ENCODE measurements at regions not wholly inside any gene's neighbourhood (a gene's known extent, or its start where the extent isn't known, plus 50 kb on each side); places are given as distances from the start of the nearest gene placed in this dataset.
A peak's percentile ranks its signal among the peaks of the same experiment; 100 is the strongest.

DNA sequence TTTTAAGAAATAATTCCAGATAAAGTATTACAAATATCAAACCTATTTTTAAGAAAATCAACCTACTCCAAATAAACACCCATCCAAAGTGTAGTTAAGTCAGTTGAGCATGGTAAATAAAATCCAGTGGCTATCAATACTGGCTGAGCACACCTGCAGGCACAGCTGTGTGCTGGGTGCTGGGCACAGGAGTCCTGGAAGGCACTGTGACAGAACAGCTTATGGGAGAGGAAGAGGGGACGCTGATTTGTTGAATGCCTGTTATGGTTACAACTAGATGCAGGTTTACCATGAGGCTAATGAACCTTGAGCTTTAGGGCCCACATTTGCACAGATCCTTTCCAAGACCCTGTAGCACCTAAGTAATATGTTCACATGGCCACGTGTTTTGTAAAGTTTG lies 202.7 kb downstream of the MTX2 start:
- peak; percentile 29 for DNase-seq

DNA sequence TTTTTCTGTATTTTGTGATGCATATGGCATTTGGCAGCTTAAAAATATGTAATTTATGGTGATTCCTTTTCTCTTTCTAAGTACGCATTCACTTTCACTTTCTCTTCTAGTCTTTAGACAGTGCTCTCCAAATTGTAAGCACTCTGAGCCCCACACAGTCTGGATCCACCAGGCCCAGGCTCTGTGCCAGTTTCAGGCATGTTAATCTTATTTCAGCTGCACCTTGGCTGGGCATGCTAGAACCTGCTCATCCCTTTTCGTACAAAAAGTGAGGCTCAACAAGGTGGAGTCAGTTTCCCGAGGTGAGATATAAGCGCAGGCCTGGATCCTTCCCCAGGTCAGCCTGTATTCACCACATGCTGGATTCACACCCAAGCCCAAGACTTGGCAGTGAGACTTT lies 203.9 kb downstream of the MTX2 start:
- DNase-seq: peak; percentile 86

DNA sequence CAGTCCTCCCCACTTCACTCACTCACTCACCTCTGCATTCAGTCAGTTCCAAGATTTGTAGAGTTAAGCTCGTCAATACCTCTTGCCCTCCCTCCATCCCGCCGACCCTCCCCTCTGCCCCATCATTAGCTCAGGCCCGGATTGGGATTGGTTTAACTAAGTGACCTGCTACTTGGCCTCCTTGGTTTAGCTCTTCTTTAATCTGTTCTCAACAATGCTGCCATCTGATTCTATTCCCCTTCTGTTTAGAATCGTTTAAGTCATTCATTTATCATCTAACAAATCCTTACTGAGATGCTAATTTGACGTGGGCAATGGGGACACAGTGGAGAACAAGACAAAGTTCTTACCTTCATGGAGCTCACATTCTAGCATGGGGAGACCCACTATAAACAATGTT lies 204.6 kb downstream of the MTX2 start:
- no peak for DNase-seq

DNA sequence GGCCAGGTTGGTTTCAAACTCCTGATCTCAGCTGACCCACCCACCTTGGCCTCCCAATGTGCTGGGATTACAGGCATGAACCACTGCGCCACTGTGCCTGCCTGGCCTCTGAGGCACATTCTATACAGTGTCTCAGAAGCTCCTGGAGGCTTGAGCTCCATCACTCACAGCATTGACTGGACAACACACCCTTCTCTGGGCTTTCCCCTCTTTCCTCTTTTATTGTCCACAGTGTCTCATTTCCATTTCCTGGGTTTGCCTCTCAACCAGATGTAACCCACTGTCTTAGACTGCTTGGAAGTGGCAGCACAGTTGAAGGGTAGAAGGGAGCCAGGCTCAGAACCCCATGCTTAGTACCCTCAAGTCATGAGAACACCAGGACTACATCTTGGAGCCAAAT lies 208.1 kb downstream of the MTX2 start:
- no peak for DNase-seq

DNA sequence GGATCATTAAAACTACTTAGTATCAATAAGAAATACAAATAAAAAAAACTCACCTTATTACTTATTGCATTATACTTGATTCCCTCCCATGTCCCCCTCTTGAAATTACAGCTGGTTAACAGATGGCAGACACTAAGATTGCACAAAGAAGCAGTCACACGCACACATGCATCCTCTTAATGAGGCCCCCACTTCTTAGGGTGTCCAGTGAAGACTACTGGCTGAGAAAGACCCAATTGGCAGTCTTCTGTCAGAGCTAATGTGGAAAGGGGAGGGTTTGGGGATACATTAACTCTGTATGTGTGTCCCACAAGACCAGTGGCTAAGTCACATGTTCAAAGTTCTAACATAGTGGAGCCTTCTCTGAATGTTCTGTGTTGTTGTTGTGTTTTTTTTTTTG lies 210.7 kb downstream of the MTX2 start:
- peak; percentile 45 for DNase-seq

DNA sequence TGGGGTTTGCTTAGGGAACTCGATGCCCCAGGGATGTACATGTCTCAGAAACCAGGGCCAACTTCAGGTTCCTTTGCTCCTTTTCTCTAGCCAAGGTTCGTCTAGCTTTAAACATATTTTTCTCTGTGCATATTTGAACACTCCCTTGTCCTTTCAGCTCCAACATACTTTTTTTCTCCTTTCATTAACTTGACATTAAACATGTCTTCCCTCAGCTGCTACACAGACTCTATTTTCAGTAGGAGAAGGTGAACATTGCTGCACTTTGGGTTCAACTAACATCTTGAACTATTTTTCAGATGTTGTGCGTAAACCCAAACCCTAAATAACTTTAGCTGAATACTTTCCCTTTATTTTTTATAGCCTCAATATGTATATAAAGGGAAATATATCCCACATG lies 212.9 kb downstream of the MTX2 start:
- DNase-seq: no peak

DNA sequence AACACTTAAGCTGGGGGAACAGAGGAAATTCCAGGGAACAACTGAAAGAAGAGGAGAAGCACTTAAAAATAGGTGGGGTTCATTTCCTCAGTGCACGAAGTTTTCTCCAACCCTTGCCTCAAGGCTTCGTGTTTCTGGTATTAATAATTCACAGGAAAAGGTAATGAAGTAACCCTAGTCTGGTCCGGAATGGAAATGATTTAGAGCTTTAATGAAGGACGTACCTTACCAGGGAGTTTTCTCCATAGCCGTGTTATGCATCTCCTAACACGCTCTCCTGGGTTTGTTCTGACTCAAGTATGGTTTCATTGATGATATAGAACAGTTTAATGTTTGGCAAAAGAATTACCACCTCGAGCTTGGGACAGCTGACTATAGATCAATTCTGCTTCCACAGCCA lies 214.2 kb downstream of the MTX2 start:
- DNase-seq: no peak

DNA sequence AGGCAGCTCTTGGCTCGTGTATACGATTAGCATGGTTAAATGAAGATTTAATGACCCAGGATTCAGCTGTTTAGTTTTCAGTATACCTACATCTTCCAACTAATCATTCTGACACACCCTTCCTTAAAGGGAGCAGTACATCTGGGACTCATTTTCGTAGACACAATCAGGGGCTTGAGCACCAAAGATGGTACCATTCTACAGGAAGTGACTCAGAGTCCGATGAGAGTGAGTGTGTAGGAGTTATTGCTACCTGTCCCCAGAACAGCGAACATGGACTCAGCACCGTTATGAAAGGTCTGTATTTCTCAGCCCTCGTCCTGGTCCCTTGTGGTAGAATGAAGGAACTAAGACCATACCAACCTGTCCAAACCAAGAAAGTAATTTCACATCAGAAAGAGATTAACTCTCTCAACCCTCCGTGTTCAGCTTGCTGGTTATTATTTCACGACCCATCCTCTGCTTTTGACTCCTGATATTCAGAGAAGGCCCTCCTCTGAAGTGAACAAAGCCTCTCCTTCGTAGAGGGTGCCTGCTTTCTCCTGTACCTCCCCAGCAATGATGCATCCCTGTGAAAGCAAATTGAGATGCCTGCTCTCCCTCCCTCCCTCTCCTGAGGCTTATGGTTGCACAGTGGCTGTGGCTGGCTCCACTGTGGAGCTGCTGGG lies 214.8 kb downstream of the MTX2 start:
- no peak for DNase-seq

DNA sequence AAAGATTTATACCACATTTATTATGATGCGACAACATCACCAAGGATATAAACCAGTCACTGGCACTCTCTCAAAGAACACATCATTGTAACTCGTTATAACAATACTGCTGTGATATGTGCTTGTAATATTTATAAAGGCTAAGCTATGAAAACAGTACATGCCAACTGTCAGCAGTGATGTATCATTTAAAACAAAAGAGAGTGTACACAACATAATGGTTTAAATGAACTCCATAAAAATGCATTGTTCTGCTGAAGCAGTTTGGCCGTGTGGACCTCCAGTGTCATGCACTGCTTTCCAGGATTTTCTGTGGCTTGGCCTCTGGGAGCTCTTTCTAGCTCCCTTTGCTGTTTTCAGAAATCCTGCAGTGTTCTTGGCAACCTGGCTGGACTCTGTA lies 215.6 kb downstream of the MTX2 start:
- DNase-seq: peak; percentile 74

DNA sequence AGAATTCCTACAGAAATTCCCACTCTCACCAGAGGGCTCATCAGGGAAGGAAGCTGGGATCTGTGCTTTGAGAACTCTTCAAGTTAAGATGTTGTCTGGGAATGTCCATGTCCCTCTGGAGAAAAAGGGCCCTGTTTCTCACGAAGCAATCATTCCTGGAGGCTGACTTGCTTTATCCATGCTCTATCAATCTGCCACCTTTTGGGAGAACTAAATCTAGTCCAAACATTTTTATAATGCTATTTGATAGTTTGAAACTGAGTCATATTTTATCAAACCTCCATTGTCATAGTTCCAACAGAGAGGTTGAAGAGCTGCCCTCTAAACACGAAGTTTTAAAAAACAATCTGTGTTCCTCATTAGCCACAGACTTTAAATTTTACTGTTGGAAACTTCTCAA lies 219.2 kb downstream of the MTX2 start:
- no peak for DNase-seq

DNA sequence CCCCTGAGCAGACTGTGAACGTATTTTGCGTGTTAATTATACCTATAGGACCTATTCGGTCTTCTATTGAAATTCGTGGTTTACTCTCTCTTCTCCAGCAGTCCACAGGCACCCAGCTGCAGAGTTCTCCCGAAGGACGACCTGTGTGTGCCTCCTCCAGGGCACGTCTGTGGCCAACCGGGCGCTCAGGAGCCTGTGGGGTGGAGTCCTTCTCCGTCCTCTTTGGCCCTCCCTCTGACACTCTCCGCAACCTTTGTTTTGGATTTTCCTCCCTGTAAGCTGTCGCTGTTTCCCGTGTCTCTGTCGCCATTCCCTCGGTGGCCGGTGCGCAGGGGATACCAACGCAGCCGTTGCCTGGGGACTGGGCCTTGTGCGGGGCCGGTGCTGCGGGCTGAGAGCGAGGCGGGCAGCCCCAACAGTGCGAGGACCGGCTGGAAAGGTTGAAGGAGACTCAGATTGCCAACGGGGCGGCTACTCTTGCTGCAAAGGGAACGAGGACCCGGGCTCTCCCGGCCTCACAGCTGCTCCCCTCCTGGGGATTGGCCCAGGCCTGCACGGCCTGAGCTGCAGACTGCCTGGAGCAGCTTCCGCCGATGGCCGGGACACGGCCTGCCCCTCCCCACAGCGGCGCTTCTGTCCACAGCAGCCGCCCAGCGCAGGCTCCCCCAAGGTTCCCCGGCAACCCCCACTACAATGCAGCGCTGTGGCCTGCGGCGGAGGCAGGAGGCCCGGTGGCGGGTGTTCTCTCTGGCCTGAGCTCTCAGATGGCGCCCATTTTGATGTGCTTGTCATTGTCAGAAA lies 221.0 kb downstream of the MTX2 start:
- no peak for DNase-seq

DNA sequence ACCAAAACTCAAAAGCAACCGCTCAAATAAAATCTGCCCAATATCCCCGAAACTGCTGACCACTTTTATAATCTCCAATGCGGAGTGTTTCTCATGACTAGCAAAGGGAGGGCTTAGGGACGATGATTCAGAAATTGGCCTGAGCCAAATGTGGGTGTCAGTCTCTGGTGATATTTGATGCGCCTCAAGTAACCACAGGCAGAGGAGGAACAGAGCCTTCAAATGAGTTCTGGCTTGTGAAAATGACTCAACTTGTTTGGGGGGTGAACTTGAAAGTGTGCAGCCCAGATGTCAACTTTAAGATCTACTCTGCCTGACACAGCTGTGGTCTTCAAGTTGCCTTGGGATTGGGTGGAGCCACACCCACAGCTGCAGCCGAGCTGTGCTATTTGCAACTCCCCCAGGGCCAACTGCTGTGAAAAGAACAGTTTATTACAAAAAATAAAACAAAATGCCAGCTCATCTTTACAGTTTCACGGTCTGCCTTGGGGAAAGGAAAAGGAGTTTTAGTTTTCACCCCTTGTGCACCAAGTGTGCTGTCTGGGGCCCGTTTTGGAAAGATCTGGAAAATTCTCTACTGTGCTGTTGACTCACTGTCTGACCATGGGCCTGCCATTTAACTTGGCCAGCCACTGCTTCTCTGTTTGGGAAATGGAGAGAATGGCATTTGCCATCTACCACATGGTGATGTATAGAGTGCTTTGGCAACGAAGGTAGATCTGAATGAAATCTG lies 222.1 kb downstream of the MTX2 start:
- DNase-seq: no peak

DNA sequence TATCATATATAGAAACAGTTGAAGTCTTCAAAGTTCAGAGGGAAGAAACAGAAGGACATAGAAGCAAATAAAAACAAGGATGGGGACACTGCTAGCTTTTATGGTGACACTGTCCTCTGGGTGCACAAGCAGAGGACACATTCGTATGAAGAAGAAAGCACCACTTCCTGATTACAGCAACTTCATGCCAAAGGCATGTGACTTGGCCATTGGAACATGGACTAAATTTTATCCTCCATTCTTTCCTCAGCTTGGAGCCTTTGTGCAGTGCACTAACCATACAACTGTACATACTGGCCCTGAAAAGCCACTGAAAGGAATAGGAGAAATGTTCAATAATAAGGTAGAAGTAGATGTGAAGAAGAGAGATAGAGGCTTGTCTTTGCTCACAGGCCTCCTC lies 223.3 kb downstream of the MTX2 start:
- DNase-seq: no peak

DNA sequence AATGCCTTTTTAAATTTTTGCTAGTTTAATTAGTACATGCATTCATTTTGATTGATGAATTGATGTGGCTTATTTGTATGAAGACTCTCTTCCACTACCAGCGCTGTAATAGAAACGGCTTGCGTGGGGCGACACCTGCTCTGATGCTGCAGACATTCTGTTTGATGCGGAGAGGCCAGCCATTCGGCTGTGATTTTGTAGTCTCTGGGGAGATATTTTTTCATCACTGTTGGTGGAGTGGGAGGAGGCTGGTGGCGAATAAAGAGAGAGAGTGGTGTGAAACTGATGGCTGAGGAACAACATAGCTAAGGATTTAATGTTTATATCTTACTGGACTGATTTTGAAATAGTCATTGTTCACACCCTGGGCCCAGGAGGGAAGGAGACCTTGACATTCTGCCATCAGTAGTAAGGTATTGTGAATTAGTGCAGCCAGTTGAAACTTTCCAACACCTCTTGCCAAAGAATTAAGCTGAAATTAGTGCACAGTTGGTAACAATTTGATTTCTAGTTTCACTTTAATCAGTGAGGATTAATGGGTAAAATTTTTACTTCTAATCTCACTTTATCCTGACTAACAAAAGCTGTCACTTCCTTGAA lies 224.1 kb downstream of the MTX2 start:
- DNase-seq: peak; percentile 66

DNA sequence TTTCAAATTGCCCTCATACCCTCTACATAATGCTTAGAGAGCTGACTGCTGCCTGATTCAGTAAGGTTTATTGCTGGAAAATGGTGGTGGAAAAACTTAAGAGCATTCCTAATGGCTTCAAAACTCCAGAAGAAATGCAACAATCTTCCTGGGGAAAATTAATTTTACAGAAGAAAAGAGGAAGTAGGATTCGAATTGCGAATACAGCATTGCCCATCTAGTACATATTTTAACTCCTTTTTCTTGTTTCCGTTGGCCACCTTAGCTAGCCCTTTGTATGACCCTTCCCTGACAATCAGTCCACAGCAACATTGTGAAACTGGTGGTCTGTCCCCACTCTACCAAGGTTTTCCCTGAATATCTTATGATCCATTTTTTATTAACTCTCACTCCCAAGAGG lies 224.7 kb downstream of the MTX2 start:
- no peak for DNase-seq

DNA sequence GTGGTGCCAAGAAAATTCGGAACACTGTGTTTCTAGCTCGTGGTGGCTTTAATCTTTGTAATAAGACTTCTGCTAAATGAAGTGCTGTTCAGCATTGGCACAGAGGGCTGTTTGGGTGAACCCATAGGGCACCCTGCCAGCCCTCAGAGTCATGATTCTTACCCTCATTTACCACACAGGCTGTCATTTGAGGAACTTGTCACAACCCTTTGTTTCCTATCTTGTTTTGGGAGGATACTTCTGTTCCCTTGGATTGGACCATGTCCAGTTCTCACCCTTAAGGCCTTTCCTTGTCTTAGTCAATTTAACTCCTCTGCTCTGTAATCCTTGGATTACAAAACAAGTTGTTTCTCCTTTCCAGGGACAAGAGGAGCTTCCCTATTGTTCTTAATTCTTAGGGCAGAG lies 225.7 kb downstream of the MTX2 start:
- peak; percentile 20 for DNase-seq

DNA sequence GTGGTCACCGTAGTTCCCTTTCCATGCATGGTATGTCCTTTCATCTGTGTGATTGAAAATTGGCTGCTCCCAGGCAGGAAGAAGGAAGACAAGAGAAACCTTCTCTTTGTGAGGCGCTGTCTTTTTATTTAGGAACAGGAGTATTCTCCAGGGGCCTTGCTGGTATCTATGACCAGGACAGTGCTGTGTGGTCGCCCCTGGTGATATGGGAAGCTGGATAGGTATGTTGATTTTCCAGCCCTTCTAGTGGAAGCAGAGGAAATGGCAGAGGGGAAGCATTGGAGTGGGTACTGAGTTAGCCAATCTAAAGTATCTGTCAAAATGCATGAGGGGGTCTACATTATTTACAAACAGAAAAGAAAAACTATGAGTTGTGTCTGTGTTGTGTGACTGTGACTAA lies 226.6 kb downstream of the MTX2 start:
- peak; percentile 7 for DNase-seq

DNA sequence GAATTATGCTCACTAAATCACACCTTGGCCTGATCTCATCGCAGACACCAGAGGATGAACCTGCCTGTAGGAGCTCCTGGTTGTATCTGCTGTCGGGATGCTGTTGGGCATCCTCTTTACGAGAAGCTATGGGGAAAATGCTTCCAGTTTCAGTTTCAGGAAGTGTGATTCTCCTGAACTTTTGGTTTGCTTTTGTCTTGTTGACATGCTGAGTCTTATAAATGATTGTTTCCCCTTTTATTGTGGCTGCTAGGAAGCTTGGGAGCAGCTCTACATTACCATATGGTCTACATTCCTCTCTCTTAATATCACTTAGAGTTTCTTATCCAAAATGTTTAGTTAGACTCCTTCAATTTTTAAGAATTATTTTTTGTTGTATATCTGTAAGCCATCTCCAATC lies 227.5 kb downstream of the MTX2 start:
- DNase-seq: no peak

DNA sequence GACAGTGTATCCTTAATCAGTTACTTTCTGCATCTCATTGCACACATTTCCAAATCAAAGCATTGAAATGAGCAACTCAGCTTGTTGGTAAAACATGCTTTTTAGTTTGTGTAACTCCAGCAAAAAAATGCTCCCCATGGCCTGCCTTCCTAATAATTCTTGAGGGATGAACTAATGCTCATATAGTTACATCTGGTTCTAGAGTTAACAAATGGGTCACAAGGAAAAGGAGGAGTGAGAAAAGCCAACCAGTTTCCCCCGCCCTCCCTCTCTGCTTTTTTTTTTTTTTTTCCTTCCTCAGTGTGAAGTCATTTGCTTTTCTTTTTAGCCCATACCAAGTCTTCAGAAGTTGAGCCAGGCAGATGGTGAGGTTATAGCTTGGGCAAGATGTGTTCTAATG lies 231.7 kb downstream of the MTX2 start:
- DNase-seq: peak; percentile 18

DNA sequence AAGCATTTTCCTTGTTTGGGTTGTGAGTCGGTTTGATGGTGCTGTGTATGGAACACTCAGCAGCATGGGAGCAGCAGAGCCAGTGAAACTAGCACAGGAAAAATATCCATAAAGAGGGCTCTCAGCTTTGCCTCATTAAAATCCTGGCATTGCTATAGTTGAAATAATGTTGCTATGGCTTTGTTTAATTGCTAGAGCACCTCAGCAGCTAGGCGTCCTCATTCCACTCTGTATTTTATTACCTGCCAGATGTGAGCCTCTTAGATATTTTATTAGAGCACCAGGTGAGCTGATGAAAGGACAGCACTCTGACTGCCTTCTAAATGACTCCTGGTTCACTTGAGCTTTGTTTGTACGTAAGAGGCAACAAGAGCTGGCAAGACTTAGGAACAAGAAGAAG lies 232.4 kb downstream of the MTX2 start:
- peak; percentile 91 for DNase-seq

DNA sequence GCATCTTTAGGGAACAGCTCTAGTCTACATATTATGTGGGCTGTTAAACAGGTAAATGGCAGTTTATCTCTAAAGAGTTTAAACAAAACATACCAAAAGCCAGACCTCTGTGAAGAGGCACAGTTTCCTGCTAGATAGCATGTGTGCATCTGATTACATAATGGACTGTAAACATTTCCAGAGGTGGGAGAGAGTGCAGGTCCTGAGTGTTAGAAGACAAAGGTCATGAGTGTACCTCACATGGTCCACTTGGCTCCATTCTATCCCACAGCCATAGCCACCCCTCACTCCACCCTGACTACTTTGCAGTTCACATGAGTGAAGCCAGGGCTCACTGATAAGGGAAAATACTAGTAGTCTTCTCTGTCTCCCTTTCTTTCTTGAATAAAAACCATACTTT lies 233.4 kb downstream of the MTX2 start:
- DNase-seq: peak; percentile 21

DNA sequence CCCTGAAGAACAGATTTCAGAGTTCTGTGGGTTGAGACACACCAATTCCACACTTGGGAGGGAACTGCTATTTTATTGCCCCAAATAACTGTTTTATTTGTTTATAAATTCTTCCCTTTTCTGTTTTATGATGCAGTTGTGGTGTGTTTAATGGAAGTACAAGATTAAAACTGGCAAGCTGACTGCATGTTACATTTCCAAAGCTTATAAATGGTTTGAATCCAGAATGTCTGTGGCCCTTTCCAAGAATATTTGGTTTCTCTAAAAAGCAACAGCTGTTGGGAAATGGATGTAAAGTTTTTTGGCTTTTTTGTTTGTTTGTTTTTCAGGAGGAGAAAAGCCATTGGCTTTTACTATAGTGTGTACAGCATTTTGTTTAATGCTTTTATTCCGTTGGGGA lies 234.5 kb downstream of the MTX2 start:
- no peak for DNase-seq

DNA sequence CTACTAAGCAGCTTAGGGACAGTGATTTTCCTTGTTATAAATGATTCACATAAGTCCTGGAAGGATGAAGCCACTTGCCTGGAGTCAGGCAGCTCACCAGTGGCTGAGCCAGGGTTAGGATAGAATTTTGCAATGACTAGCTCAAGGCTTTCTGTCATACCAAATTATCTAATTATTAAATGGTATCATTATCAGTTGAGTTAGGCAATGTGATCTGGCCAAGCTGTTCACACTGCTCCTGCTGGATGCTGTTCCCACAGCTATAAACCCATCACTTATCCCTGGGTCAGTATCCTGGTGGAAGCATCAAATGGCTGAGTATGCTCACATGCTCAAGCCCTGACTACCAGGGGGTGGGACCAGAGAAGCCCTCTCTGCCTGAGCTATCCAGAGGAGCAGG lies 235.2 kb downstream of the MTX2 start:
- DNase-seq: peak; percentile 54

DNA sequence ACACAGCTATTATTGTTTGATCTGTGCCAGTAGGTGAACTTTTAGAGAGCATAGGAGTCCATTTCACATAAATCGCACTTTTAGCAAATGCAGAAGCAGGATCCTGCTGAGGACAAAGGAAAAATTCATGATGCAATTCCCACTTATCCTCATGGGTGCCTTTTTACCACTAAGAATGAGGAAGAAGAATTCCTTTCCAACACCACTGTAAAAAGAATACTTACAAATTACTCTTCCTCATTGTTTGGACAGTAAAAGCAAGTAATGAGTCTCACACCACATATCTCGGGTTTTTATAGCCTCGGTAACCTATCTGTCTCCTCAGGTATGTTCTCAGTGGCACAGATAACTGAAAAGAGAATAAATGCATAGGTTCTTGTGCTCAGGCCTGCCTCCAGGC lies 238.5 kb downstream of the MTX2 start:
- DNase-seq: no peak

Measured in NCI-H69 (cell line).